Endothelial cell (in vitro differentiated cells): ENCODE measurements at regions not wholly inside any gene's neighbourhood (a gene's known extent, or its start where the extent isn't known, plus 50 kb on each side); places are given as distances from the start of the nearest gene placed in this dataset.

Experiments used
- DNase-seq: peaks from one replicate; pipeline ENCODE4 v3.0.0; 2021; ENCODE audit warnings: low spot score
- H3K27ac Mint-ChIP-seq: one replicate; pipeline ENCODE4 v1.8.0; 2021; ENCODE audit warnings: mixed read lengths, inconsistent platforms; ENCODE audit not compliant: unreplicated experiment
- H3K27me3 Mint-ChIP-seq: one replicate; pipeline ENCODE4 v1.8.0; 2021; ENCODE audit warnings: mild to moderate bottlenecking, moderate library complexity, mixed read lengths, inconsistent platforms; ENCODE audit not compliant: unreplicated experiment
- H3K36me3 Mint-ChIP-seq: one replicate; pipeline ENCODE4 v1.8.0; 2021; ENCODE audit warnings: mild to moderate bottlenecking, low read depth, mixed read lengths, inconsistent platforms; ENCODE audit not compliant: unreplicated experiment
- H3K4me1 Mint-ChIP-seq: one replicate; pipeline ENCODE4 v1.8.0; 2021; ENCODE audit warnings: mild to moderate bottlenecking, mixed read lengths, inconsistent platforms; ENCODE audit not compliant: unreplicated experiment
- H3K4me3 Mint-ChIP-seq: one replicate; pipeline ENCODE4 v1.8.0; 2021; ENCODE audit warnings: mild to moderate bottlenecking, mixed read lengths, inconsistent platforms; ENCODE audit not compliant: unreplicated experiment
- H3K9me3 Mint-ChIP-seq: one replicate; pipeline ENCODE4 v1.8.0; 2021; ENCODE audit warnings: mixed read lengths, inconsistent platforms; ENCODE audit not compliant: unreplicated experiment
- TF ChIP-seq, protein P1 (sequence below): fragments of 200-600 bp; sonication (generic); IDR thresholded peaks from one replicate; pipeline ENCODE4 v1.5.0; 2021; ENCODE audit warnings: antibody characterized with exemption; ENCODE audit not compliant: unreplicated experiment

DNA sequence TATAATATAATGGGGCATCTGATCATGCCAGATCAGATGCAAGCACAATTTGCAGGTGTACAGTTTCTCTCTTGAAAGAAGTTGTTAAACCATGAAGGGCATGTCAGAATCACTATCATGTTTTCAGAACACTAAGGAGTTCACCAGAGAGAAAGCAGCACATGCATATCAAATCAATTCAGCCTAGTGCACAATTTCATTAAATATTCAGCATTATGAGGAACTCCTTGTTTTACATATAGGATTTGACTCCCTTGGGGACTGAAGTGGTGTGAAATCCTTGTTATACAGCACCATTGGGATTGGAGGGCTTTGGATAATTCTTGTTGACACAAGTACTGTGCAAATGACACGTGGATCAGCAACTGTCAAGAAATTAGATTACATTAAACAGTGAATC, 562.1 kb upstream of the KLHL29 start:
- no peak for DNase-seq
- H3K9me3 Mint-ChIP-seq = no peaks in the 10 kb centered on the region
- TF ChIP-seq, protein P1, sequence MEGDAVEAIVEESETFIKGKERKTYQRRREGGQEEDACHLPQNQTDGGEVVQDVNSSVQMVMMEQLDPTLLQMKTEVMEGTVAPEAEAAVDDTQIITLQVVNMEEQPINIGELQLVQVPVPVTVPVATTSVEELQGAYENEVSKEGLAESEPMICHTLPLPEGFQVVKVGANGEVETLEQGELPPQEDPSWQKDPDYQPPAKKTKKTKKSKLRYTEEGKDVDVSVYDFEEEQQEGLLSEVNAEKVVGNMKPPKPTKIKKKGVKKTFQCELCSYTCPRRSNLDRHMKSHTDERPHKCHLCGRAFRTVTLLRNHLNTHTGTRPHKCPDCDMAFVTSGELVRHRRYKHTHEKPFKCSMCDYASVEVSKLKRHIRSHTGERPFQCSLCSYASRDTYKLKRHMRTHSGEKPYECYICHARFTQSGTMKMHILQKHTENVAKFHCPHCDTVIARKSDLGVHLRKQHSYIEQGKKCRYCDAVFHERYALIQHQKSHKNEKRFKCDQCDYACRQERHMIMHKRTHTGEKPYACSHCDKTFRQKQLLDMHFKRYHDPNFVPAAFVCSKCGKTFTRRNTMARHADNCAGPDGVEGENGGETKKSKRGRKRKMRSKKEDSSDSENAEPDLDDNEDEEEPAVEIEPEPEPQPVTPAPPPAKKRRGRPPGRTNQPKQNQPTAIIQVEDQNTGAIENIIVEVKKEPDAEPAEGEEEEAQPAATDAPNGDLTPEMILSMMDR = no peak
- H3K4me3 Mint-ChIP-seq = no peak overlapping the region
- no peaks in the 10 kb centered on the region for H3K4me1 Mint-ChIP-seq
- H3K27ac Mint-ChIP-seq = no peak overlapping the region
- peaks cover 3% of the 10 kb centered on the region for H3K27me3 Mint-ChIP-seq
- no peaks in the 10 kb centered on the region for H3K36me3 Mint-ChIP-seq

DNA sequence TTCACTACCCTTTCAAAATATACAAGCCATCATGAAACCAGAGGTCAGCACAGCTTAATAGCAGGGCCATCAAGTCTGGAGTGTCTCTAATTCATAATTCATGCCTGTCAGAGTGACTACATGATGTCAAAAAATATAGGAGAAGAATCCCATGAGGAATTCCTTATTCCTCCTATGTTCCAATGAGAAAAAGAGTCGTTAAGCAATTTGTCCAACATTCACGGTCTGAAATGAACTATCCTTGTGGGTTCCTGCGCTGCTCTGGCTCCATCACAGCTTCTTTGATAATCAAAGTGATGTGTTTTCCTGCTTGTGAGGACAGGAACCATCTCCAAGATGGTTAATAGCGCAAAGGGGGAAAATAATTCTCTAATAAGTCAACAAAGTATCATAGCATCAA, 560.4 kb upstream of the KLHL29 start:
- H3K36me3 Mint-ChIP-seq = no peaks in the 10 kb centered on the region
- H3K27ac Mint-ChIP-seq = no peak overlapping the region
- TF ChIP-seq, protein P1 = no peak
- peaks cover 16% of the 10 kb centered on the region for H3K4me1 Mint-ChIP-seq
- DNase-seq = no peak
- no peak overlapping the region for H3K4me3 Mint-ChIP-seq
- H3K27me3 Mint-ChIP-seq = peaks cover 3% of the 10 kb centered on the region
- no peaks in the 10 kb centered on the region for H3K9me3 Mint-ChIP-seq

DNA sequence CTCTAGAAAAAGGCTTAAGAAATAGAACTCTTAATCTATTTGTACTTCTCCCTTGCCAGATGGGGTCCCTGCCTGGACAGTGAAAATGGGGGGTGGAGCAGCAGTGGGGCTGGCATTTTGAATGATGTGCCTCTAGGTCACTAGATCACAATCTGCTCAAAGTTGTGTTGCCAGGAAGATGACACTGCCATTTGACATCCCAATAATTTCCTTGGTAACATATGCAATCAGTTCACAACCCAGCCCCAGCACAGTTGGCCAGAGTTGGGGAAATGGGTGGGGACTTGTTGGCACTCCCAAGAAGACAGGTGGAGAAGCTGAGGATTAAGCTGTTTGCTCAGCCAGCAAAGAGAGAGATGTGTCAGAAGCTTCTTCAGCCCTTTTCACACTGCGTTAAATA, 558.3 kb upstream of the KLHL29 start:
- no peak overlapping the region for H3K4me3 Mint-ChIP-seq
- peaks cover 21% of the 10 kb centered on the region for H3K4me1 Mint-ChIP-seq
- TF ChIP-seq, protein P1 = no peak
- peaks cover 3% of the 10 kb centered on the region for H3K27me3 Mint-ChIP-seq
- no peaks in the 10 kb centered on the region for H3K9me3 Mint-ChIP-seq
- H3K36me3 Mint-ChIP-seq = no peaks in the 10 kb centered on the region
- no peak for DNase-seq
- H3K27ac Mint-ChIP-seq = no peak overlapping the region

DNA sequence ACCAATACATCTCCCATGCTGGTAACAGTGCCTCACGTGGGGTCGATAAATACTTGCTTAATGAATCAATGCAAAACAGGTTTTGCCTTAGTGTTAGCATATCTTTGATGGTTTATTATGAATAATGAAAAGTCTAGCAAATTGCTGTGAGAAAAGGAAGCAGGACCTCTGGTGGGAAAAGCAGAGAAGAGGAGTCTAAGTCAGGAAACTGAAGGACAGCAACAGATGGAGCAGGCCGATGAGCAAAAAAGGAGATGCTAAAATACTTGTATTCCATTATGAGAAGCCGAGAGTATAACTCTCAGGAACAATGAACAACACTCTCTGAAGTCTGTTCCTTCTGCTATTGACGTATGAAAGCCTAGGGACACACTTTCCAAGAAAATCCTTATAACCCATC, 555.2 kb upstream of the KLHL29 start:
- Mint-ChIP-seq H3K4me3 (no peak overlapping the region), H3K9me3 (no peaks in the 10 kb centered on the region), H3K36me3 (no peaks in the 10 kb centered on the region), H3K27ac (no peak overlapping the region), H3K27me3 (peaks cover 1% of the 10 kb centered on the region), H3K4me1 (peaks cover 21% of the 10 kb centered on the region)
- DNase-seq = no peak
- TF ChIP-seq, protein P1 = no peak

DNA sequence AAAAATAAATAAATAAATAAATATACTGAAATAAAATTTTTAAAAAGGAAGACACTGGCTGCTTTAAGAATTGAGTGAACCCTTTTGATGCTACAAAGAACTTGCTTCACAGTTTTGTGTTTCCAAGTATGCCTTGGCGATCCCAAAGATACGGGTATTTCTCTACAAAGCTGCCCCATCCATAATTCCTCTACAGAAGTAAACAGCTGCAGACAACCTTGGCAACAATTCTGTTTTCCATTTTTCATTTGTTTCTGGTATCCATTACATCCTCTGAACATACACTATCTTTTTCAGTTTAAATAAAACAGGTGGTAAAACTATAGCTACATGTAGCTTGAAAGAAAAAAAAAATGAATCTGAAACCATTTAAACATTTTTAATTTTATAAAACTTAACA, 552.8 kb upstream of the KLHL29 start:
- Mint-ChIP-seq H3K27me3 (peaks cover 1% of the 10 kb centered on the region), H3K9me3 (no peaks in the 10 kb centered on the region), H3K36me3 (no peaks in the 10 kb centered on the region), H3K4me1 (peaks cover 21% of the 10 kb centered on the region), H3K27ac (no peak overlapping the region), H3K4me3 (no peak overlapping the region)
- no peak for DNase-seq
- TF ChIP-seq, protein P1 = no peak
